ENCODE measurements at regions not wholly inside any gene's neighbourhood (a gene's known extent, or its start where the extent isn't known, plus 50 kb on each side); places are given as distances from the start of the nearest gene placed in this dataset.

DNA sequence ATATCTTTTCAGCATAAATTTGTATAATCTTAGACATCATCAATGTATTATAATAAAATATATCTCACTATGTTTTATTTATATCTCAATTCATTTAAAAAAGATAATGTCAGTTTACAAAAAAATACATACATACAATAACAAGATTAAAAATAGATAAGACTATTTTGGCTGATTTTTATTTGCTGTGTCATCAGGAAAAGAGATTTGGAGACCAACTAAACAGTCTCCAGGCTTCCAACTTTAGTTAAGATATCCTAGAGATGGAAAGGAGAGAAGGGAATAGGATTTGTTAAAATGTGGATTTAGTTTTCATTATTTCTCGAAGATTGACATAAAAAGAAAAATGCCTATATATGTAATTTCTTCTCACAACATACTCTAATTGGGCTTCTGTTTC is 433.8 kb upstream of the TOM1L1 start:
- TF ChIP-seq, protein P1, sequence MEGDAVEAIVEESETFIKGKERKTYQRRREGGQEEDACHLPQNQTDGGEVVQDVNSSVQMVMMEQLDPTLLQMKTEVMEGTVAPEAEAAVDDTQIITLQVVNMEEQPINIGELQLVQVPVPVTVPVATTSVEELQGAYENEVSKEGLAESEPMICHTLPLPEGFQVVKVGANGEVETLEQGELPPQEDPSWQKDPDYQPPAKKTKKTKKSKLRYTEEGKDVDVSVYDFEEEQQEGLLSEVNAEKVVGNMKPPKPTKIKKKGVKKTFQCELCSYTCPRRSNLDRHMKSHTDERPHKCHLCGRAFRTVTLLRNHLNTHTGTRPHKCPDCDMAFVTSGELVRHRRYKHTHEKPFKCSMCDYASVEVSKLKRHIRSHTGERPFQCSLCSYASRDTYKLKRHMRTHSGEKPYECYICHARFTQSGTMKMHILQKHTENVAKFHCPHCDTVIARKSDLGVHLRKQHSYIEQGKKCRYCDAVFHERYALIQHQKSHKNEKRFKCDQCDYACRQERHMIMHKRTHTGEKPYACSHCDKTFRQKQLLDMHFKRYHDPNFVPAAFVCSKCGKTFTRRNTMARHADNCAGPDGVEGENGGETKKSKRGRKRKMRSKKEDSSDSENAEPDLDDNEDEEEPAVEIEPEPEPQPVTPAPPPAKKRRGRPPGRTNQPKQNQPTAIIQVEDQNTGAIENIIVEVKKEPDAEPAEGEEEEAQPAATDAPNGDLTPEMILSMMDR (conservative IDR thresholded peaks at IDR 0.05; ENCODE audit: low read depth, low read length), result no peak
- TF ChIP-seq EZH2phosphoT487 (IDR thresholded peaks at IDR 0.05; ENCODE audit: borderline replicate concordance, low read length), result no peak
- TF ChIP-seq EZH2 (IDR thresholded peaks at IDR 0.05; ENCODE audit: low read length, unreplicated experiment), result no peak
